AG09319 (cell line): ENCODE measurements at regions not wholly inside any gene's neighbourhood (a gene's known extent, or its start where the extent isn't known, plus 50 kb on each side); places are given as distances from the start of the nearest gene placed in this dataset.
"Not testable (repeated sequence)": the region's sequence is repeated elsewhere in the genome, so short reads cannot be mapped to it uniquely, and the experiment has no call there.

Experiments used
- DNase-seq: peaks from one replicate; pipeline ENCODE4 v3.0.0-alpha.2; 2010; ENCODE audit warnings: low read depth; ENCODE audit errors: extremely low read depth
- TF ChIP-seq, protein P1 (sequence below): IDR thresholded peaks from 2 replicates; pipeline ENCODE4 v1.5.1; 2011; ENCODE audit warnings: low read depth, mild to moderate bottlenecking, inconsistent platforms, low read length, moderate library complexity

DNA sequence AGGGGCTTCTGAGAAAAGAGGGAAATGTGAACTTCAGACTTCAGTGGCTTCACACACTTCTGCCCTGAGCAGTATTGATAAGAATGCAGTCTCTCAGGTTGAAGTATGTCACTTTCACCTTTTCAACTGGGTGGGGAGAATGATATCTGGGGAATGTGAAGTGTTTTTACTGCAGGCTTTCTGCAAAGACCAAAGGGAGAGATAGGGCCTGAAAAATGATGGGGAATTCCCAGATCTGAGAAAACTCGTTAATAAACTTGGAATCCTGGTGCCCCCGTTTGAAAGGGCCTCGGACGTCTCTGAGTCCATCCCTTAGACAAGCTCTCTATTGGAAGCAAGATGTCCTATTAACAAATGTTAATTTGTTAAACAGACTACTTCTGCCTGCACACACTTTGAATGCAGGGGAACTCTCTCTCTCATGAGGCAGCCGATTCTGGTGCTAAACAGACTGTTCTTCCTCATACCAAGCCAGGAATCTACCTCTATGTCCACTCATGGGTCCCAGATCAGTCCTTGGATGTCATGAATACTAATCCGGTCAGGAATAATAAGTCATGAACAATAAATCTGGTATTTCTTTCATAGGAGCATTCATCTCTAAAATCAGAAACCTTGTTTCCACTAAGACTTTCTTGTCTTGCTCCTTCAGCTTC lies 193.6 kb downstream of the JCAD start:
- TF ChIP-seq, protein P1, sequence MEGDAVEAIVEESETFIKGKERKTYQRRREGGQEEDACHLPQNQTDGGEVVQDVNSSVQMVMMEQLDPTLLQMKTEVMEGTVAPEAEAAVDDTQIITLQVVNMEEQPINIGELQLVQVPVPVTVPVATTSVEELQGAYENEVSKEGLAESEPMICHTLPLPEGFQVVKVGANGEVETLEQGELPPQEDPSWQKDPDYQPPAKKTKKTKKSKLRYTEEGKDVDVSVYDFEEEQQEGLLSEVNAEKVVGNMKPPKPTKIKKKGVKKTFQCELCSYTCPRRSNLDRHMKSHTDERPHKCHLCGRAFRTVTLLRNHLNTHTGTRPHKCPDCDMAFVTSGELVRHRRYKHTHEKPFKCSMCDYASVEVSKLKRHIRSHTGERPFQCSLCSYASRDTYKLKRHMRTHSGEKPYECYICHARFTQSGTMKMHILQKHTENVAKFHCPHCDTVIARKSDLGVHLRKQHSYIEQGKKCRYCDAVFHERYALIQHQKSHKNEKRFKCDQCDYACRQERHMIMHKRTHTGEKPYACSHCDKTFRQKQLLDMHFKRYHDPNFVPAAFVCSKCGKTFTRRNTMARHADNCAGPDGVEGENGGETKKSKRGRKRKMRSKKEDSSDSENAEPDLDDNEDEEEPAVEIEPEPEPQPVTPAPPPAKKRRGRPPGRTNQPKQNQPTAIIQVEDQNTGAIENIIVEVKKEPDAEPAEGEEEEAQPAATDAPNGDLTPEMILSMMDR, result no peak
- DNase-seq, result no peak

DNA sequence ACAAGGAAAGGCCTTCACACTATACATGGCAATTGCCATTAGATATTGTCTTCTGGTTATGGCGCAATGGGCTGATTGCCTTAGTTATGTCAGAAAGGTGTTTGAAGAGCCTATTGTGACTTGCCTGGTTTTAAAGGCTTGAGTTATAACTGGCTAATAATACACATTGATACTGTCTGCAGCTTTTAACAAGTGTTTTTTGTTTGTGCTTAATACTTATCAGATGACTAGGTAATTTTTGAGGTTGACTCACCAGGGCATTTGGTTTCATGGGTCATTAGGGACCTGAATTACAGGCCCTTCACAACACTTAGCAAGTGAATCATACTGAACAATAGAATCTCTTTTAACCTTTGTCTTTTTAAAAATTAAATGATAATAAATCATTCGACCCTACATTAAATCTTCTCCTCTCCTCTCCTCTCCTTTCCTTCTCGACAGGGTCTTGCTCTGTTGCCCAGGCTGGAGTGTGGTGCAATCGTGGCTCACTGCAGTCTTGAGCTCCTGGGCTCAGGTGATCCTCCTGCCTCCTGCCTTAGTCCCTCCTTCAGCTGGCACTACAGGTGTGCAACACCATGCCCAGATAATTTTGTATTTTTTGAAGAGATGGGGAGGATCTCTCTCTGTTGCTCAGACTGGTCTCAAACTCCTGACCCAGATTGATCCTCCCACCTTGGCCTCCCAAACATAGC lies 196.3 kb downstream of the JCAD start:
- DNase-seq, result peak; percentile 71
- TF ChIP-seq, protein P1, result no peak

DNA sequence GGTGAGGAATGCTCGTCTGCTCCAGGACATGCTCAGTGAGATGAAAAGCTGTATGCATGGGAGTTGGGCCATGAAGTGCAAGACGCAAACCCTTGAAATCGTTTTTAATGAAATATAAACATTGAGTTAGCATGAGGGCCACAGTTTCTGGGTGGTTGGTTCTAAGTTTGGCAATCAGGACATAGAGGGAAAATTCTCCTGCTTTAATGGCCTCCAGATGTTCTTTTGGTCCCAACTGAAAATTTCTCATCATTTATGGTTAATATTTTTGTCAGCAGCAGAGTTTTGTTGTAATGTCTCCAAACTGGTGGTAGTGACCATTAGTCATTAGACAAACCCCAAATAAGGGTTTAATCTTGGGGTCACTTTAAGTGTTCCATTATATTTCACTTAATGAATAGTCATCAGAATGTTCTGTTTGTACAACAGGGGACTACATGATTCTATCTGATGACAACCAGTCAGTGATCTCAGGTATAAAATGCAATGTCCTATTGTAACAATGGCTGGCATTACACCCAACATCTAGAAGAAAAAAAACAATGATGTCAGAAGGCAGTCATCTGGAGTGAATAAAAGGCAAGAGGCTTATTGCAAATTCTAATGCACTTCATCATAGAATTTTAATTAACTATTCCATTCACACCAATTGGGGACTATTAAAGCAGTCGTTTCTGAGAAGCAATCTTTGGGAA lies 197.4 kb downstream of the JCAD start:
- TF ChIP-seq, protein P1, result no peak
- DNase-seq, result peak; percentile 88

DNA sequence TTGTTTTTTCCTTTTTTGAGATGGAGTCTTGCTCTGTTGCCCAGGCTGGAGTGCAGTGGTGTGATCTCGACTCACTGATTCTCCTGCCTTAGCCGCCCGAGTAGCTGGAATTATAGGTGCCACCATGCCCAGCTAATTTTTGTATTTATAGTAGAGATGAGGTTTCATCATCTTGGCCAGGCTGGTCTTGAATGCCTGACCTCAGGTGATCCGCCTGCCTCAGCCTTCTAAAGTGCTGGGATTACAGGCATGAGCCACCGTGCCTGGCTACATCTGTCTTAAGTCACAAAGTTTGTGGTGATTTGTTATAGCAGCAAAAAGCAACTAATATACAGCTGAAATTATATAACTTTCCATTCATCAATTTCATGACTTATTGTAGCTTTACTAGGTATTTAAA lies 198.2 kb downstream of the JCAD start:
- not testable (repeated sequence) for DNase-seq

DNA sequence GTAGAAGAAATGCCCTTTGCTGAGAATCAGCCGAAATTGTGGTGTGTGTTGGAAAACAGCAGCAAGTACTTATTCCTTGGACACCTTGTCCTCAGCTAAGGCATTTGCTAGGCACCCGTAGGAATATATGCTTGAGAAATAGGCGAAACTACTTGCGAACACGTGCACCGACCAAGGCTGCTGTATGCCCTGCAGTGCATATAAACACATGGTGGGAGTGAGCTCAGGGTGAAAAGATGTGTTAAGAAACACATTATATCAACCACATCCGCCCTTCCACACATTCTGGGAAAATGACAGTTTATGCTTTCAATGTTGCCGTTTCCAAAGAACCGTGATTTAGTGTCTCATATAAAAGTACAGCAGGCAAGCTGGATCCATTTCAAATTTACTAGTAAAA lies 199.2 kb downstream of the JCAD start:
- no peak for DNase-seq
- TF ChIP-seq, protein P1, result no peak

DNA sequence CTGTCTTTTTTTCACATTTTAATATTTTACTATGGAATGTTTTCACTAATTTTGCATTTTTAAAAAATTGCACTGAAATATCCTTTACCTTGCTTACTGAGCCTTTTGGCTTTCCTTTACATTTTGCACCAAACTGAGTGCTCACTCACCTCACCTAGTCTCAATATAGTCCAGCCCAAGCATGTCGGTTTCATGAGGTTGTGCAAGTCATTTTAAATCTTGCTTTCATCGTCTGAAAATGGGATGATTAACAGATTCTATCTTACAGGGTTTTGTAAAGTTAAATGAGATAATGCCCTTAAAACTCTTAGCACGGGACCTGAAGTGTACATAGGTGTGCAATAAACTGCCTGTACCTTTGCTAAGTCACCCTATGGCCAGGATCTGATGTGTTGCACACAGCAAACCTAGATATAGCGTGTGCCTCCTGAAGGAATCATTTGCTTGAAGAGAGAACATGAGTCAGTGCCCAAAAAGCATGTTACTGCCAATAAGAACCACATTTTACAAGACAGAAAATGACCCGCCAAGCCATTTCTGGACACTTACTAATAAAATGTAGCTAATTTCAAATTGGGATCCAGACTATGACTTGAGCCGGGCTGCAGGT lies 199.8 kb downstream of the JCAD start:
- TF ChIP-seq, protein P1, result no peak
- DNase-seq, result no peak

DNA sequence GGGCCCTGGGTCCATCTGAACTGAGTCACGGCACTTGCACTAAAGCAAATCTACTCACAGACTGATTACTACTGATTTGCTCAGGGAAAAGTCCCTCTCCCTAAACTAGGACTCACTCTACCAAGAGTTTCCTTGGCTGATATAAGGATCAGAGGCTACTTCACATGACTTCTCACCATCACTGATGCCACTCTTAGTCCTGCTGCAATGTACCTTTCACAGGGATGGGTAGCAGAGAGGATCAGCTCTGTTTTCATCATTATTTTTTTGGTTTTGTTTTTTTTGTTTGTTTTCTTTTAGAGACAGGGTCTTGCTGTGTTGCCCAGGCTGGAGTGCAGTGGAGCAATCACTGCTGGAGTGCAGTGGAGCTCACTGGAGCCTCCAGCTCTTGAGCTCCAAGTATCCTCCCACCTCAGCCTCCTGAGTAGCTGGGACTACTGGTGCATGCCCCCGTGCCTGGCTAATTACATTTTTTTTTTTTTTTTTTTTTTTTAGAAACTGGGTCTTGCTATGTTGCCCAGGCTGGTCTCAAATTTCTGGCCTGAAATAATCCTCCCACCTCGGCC lies 200.6 kb downstream of the JCAD start:
- DNase-seq, result no peak
- TF ChIP-seq, protein P1, result no peak
